Tibial artery (tissue), 4 donors: ENCODE measurements at regions not wholly inside any gene's neighbourhood (a gene's known extent, or its start where the extent isn't known, plus 50 kb on each side); places are given as distances from the start of the nearest gene placed in this dataset.
A peak's percentile ranks its signal among the peaks of the same experiment; 100 is the strongest.

ENCODE experiments used
- DNase-seq, 2 donors: peaks; one replicate each; pipeline ENCODE4 v3.0.0-alpha.2; 2019
- H3K27ac ChIP-seq, 2 donors: fragments of 200-600 bp; sonication (generic) in 1 of 2; 1 replicate in 1 of 2; 2 replicates in 1 of 2; pipeline ENCODE4 v1.5.1; 2018 to 2019; ENCODE audit warnings: mild to moderate bottlenecking in 1 of 2
- H3K27me3 ChIP-seq, 2 donors: fragments of 200-600 bp; sonication (generic) in 1 of 2; one replicate each; pipeline versions ENCODE4 v1.5.1 to v1.6.0; 2016 to 2019
- H3K36me3 ChIP-seq, 3 donors: fragments of 200-600 bp; sonication (generic) in 2 of 3; one replicate each; pipeline ENCODE4 v1.5.1; 2016 to 2019; ENCODE audit warnings: mild to moderate bottlenecking in 2 of 3
- H3K4me1 ChIP-seq, 4 donors: fragments of 200-600 bp; sonication (generic) in 2 of 4; 1 replicate in 3 of 4; 2 replicates in 1 of 4; pipeline ENCODE4 v1.5.1; 2016 to 2019
- H3K4me3 ChIP-seq, 2 donors: fragments of 200-600 bp; sonication (generic) in 1 of 2; 1 replicate in 1 of 2; 2 replicates in 1 of 2; pipeline ENCODE4 v1.5.1; 2018 to 2019; ENCODE audit warnings: mild to moderate bottlenecking in 2 of 2
- H3K9me3 ChIP-seq, 3 donors: fragments of 200-600 bp; sonication (generic) in 1 of 3; one replicate each; pipeline ENCODE4 v1.5.1; 2016 to 2019
- intact Hi-C: fragments of 100-400 bp; cut with DNase I; formaldehyde crosslinking; loops from one replicate; pipeline ENCODE4 v1.15.0; 2023; ENCODE audit warnings: low total_unique reads
- TF ChIP-seq, protein P1 (sequence below), 2 experiments: fragments of 200-600 bp in 1 of 2; fragments of 450-650 bp in 1 of 2; IDR thresholded peaks; one replicate each; pipeline ENCODE4 v1.5.1; 2017 to 2019; ENCODE audit warnings: antibody characterized with exemption in 2 of 2, mild to moderate bottlenecking in 1 of 2, moderate library complexity in 1 of 2

DNA sequence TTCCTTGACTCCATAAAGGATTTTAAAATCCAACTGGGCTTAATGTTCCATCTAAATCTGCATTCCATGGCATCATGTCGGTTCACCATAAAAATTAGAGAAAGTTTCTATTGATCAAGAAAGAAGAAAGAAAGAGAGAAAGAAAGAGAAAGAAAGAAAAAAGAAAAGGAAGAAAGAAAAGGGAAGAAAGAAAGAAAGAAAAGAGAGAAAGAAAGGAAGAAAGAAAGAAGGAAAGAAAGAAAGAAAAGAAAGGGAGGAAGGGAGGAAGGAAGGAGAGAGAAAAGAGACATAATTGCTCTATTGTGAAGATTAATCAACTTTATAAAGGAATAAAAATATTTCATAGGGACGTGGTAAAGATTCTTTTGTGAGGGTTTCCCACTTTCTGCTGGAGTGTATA is 329.2 kb downstream of the DLEU7 start:
- intact Hi-C loops = no loop called here
- no peak overlapping the region for H3K27ac ChIP-seq

DNA sequence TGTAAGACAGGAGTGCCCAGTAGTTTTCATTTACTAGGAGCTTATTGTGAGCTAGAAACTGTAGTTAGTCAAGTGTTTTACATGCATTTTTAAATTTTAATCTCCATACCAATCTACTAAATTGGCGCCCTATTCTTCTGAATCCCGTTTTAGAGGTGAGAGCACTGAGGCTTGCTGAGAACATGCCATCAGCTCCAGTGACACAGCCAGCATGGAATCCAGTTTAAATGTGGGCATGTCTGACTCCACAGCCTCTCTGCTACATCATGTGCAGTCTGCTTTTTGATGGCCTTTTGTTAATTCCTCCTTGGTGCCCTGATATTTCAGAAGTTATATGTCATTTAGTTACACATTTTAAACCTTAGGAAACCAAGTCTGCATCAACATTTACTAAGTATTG is 325.4 kb downstream of the DLEU7 start:
- intact Hi-C loops = no loop called here
- TF ChIP-seq, protein P1, sequence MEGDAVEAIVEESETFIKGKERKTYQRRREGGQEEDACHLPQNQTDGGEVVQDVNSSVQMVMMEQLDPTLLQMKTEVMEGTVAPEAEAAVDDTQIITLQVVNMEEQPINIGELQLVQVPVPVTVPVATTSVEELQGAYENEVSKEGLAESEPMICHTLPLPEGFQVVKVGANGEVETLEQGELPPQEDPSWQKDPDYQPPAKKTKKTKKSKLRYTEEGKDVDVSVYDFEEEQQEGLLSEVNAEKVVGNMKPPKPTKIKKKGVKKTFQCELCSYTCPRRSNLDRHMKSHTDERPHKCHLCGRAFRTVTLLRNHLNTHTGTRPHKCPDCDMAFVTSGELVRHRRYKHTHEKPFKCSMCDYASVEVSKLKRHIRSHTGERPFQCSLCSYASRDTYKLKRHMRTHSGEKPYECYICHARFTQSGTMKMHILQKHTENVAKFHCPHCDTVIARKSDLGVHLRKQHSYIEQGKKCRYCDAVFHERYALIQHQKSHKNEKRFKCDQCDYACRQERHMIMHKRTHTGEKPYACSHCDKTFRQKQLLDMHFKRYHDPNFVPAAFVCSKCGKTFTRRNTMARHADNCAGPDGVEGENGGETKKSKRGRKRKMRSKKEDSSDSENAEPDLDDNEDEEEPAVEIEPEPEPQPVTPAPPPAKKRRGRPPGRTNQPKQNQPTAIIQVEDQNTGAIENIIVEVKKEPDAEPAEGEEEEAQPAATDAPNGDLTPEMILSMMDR (IDR thresholded peaks at IDR 0.05) = no peak
- DNase-seq = no peak
- Histone ChIP-seq H3K27me3 (no peaks in the 10 kb centered on the region), H3K9me3 (no peaks in the 10 kb centered on the region), H3K4me3 (no peak overlapping the region), H3K36me3 (no peaks in the 10 kb centered on the region), H3K4me1 (peaks cover 0 to 25% (median 17%) of the 10 kb centered on the region in 4 donors), H3K27ac (no peak overlapping the region)

More for the DNA sequence above, 329.2 kb downstream of the DLEU7 start:
- no peak for DNase-seq
- H3K4me1 ChIP-seq = peaks cover 0 to 18% (median 10%) of the 10 kb centered on the region in 4 donors
- no peaks in the 10 kb centered on the region for H3K9me3 ChIP-seq
- TF ChIP-seq, protein P1 (IDR thresholded peaks at IDR 0.05) = no peak
- no peak overlapping the region for H3K4me3 ChIP-seq
- no peaks in the 10 kb centered on the region for H3K36me3 ChIP-seq
- no peaks in the 10 kb centered on the region for H3K27me3 ChIP-seq

DNA sequence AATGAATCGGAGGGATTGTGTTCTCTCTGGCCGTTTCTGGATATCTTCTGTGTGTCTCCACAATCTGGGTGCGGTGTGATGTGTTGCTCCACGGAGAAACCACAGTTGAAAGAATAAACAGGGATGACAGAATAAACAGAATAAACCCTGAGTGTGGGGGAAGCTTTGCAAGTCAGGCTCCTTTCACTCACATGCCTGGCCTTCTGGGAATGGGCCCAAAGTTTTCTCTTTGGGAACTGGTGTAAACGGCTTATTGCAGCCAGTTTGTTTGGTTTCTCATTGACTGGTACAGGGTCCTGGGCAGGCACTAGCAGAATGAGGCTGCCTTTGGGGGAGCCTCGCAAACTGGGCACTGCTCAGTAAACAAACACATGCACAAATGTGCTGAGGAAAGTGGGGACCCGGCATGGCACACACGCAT is 324.7 kb downstream of the DLEU7 start:
- DNase-seq = peak in 1 of 2 donors; percentile 41
- H3K27ac ChIP-seq = no peak overlapping the region
- no peaks in the 10 kb centered on the region for H3K27me3 ChIP-seq
- TF ChIP-seq, protein P1 (IDR thresholded peaks at IDR 0.05) = no peak
- intact Hi-C loops = no loop called here
- no peaks in the 10 kb centered on the region for H3K9me3 ChIP-seq
- peaks cover 0 to 18% (median 11%) of the 10 kb centered on the region in 4 donors for H3K4me1 ChIP-seq
- no peaks in the 10 kb centered on the region for H3K36me3 ChIP-seq
- H3K4me3 ChIP-seq = no peak overlapping the region

DNA sequence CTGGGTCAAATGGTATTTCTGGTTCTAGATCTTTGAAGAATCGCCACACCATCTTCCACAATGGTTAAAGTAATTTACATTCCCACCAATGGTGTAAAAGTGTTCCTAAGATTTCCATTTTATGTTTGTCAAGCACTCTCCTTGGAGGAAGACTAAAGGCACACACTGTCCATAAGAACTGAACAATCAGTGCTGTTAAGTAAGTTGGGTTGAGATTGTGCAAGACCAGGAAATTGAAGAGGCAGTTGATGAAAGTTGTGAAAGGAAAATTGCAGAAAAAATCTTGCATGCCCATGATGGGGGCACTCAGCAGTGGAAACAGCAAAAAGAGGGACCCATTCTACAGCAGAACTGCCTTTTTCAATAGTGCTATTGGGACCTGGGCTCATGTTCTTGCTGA is 323.6 kb downstream of the DLEU7 start:
- H3K36me3 ChIP-seq = no peaks in the 10 kb centered on the region
- TF ChIP-seq, protein P1 (IDR thresholded peaks at IDR 0.05) = no peak
- no peak for DNase-seq
- H3K27ac ChIP-seq = no peak overlapping the region
- peaks cover 0 to 17% (median 11%) of the 10 kb centered on the region in 4 donors for H3K4me1 ChIP-seq
- H3K9me3 ChIP-seq = no peaks in the 10 kb centered on the region
- H3K4me3 ChIP-seq = no peak overlapping the region
- no peaks in the 10 kb centered on the region for H3K27me3 ChIP-seq
- intact Hi-C loops = no loop called here

DNA sequence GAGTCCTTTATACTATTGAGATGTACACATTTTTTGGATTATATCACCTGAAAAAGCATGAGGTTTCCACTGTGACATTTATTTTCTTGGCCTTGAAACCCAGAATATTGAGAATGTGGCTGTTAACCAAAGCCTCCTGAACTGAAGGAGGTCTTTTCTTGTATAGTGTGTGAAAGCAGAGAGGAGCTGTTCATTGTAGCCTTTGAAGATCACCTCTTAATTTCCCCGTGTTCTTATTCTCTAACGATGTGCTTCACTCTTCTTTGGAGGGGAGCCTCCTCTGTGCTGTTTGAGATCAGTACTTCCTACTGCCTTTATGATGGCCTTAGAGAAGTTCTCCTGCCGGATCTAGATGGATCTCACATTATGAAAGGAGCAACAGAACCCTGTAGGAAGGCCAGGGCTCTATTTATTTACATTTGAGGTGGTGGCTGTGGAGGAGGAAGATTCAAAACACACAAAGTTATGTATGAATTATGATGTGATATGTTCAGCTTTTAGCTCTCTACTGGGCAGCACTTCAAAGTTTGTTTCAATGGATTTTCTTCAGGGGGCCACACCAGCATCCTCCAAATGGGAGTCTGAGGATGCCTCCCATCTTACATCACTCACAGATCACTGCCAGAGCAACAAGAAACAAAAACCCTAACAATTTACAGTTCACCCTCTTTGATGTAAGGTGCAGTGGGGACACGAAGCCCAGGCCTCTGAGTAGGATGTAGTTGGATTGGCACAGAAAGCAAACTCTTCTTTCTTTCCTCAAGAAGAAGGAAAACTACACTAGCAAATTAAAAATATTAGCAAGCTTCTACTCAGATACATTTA is 322.3 kb downstream of the DLEU7 start:
- DNase-seq = no peak
- no peak overlapping the region for H3K27ac ChIP-seq
- no peaks in the 10 kb centered on the region for H3K9me3 ChIP-seq
- H3K4me1 ChIP-seq = peaks cover 0 to 17% (median 11%) of the 10 kb centered on the region in 4 donors
- no peaks in the 10 kb centered on the region for H3K27me3 ChIP-seq
- H3K4me3 ChIP-seq = no peak overlapping the region
- TF ChIP-seq, protein P1 (IDR thresholded peaks at IDR 0.05) = no peak
- H3K36me3 ChIP-seq = no peaks in the 10 kb centered on the region
- intact Hi-C loops = no loop called here
